Uterus (tissue), 3 donors: ENCODE measurements at regions not wholly inside any gene's neighbourhood (a gene's known extent, or its start where the extent isn't known, plus 50 kb on each side); places are given as distances from the start of the nearest gene placed in this dataset.
"Not testable (repeated sequence)": the region's sequence is repeated elsewhere in the genome, so short reads cannot be mapped to it uniquely, and the experiment has no call there.

Source experiments
- DNase-seq, 2 donors: peaks; one replicate each; pipeline ENCODE4 v3.0.0-alpha.2; 2019 to 2020
- H3K27ac ChIP-seq, 2 donors: fragments of 200-600 bp; sonication (generic); 1 replicate in 1 of 2; 2 replicates in 1 of 2; pipeline ENCODE4 v1.5.1; 2016 to 2018
- H3K27me3 ChIP-seq, 2 donors: fragments of 200-600 bp; sonication (generic); one replicate each; pipeline ENCODE4 v1.5.1; 2018 to 2019; ENCODE audit warnings: control low read depth in 1 of 2
- H3K36me3 ChIP-seq, 2 donors: fragments of 200-600 bp; sonication (generic); one replicate each; pipeline ENCODE4 v1.5.1; 2019; ENCODE audit warnings: control low read depth in 1 of 2
- H3K4me1 ChIP-seq, 2 donors: fragments of 200-600 bp; sonication (generic); one replicate each; pipeline ENCODE4 v1.5.1; 2018 to 2019; ENCODE audit warnings: control low read depth in 1 of 2
- H3K4me3 ChIP-seq, 2 donors: fragments of 200-600 bp; sonication (generic); 1 replicate in 1 of 2; 2 replicates in 1 of 2; pipeline ENCODE4 v1.5.1; 2018 to 2019; ENCODE audit warnings: mild to moderate bottlenecking in 1 of 2
- H3K9me3 ChIP-seq, 2 donors: fragments of 200-600 bp; sonication (generic); one replicate each; pipeline ENCODE4 v1.5.1; 2019; ENCODE audit warnings: control low read depth in 1 of 2
- POLR2A ChIP-seq, 2 donors: fragments of 450-650 bp; IDR thresholded peaks; one replicate each; pipeline ENCODE4 v1.6.1; 2016; ENCODE audit warnings: antibody characterized with exemption in 2 of 2, mild to moderate bottlenecking in 1 of 2, moderate library complexity in 1 of 2
- intact Hi-C: fragments of 100-400 bp; cut with DNase I; formaldehyde crosslinking; loops from one replicate; pipeline ENCODE4 v1.15.1; 2023; ENCODE audit warnings: low total_unique reads
- TF ChIP-seq, protein P1 (sequence below), 4 experiments: fragments of 200-600 bp in 2 of 4; fragments of 450-650 bp in 2 of 4; sonication (generic) in 2 of 4; IDR thresholded peaks; one replicate each; pipeline ENCODE4 v1.5.1; 2016 to 2019; ENCODE audit warnings: antibody characterized with exemption in 4 of 4, mild to moderate bottlenecking in 2 of 4, moderate library complexity in 1 of 4
- donor health status: DM: yes; HTN: yes; CAD: no.

DNA sequence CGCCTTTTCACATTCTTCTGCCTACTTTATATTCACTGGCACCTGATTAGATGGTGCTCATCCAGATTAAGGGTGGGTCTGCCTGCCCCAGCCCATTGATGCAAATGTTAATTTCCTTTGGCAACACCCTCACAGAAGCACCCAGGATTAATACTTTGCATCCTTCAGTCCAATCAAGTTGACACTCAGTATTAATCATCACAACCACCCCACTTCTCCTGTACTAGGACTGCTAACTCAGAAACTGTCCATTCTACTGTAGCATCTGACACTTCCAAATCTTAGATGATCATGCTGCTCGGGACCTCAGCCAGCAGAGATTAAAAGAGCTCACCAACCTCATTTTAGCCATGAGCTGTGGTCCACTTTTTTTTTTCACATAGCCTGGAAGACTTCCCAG, 268.5 kb downstream of the SATB2 start:
- Histone ChIP-seq H3K4me3 (no peak overlapping the region), H3K36me3 (no peaks in the 10 kb centered on the region), H3K4me1 (no peaks in the 10 kb centered on the region), H3K27ac (no peak overlapping the region), H3K27me3 (no peaks in the 10 kb centered on the region), H3K9me3 (no peaks in the 10 kb centered on the region)
- intact Hi-C loops, result no loop called here
- TF ChIP-seq POLR2A (IDR thresholded peaks at IDR 0.05), result no peak
- TF ChIP-seq, protein P1, sequence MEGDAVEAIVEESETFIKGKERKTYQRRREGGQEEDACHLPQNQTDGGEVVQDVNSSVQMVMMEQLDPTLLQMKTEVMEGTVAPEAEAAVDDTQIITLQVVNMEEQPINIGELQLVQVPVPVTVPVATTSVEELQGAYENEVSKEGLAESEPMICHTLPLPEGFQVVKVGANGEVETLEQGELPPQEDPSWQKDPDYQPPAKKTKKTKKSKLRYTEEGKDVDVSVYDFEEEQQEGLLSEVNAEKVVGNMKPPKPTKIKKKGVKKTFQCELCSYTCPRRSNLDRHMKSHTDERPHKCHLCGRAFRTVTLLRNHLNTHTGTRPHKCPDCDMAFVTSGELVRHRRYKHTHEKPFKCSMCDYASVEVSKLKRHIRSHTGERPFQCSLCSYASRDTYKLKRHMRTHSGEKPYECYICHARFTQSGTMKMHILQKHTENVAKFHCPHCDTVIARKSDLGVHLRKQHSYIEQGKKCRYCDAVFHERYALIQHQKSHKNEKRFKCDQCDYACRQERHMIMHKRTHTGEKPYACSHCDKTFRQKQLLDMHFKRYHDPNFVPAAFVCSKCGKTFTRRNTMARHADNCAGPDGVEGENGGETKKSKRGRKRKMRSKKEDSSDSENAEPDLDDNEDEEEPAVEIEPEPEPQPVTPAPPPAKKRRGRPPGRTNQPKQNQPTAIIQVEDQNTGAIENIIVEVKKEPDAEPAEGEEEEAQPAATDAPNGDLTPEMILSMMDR (IDR thresholded peaks at IDR 0.05), result no peak
- no peak for DNase-seq

DNA sequence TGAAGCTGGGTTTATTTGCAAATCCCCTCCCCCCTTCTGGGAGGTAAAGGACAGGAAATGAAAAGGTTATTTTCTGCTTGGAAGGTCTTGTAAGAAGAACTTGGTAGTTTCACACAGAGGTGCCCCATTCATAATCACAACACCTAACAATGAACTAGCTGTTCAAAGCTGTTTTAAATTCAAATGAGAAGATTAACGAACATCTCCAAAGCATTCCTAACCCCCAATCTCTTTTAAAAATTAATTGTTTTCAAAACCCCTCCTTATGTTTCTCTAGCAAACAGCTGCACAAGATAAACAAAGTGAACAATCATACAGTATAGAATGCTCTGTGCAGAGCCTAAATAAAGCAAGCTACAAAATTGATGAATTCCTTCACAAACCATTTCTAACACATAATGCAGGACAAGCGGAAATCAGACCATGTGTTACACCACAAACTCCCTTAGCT, 271.4 kb downstream of the SATB2 start:
- H3K36me3 ChIP-seq, result no peaks in the 10 kb centered on the region
- TF ChIP-seq POLR2A (IDR thresholded peaks at IDR 0.05), result no peak
- intact Hi-C loops, result no loop called here
- H3K9me3 ChIP-seq, result no peaks in the 10 kb centered on the region
- no peak overlapping the region for H3K4me3 ChIP-seq
- no peaks in the 10 kb centered on the region for H3K4me1 ChIP-seq
- H3K27me3 ChIP-seq, result no peaks in the 10 kb centered on the region
- H3K27ac ChIP-seq, result no peak overlapping the region
- DNase-seq, result no peak

DNA sequence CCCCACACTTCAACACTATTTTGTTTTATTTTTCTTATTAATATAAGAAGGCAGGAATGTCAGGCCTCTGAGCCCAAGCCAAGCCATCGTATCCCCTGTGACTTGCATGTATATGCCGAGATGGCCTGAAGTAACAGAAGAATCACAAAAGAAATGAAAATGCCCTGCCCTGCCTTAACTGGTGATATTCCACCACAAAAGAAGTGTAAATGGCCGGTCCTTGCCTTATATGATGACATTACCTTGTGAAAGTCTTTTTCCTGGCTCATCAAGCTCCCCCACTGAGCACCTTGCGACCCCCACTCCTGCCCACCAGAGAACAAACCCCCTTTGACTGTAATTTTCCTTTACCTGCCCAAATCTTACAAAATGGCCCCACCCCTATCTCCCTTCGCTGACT, 272.6 kb downstream of the SATB2 start:
- intact Hi-C loops, result not testable (repeated sequence)

DNA sequence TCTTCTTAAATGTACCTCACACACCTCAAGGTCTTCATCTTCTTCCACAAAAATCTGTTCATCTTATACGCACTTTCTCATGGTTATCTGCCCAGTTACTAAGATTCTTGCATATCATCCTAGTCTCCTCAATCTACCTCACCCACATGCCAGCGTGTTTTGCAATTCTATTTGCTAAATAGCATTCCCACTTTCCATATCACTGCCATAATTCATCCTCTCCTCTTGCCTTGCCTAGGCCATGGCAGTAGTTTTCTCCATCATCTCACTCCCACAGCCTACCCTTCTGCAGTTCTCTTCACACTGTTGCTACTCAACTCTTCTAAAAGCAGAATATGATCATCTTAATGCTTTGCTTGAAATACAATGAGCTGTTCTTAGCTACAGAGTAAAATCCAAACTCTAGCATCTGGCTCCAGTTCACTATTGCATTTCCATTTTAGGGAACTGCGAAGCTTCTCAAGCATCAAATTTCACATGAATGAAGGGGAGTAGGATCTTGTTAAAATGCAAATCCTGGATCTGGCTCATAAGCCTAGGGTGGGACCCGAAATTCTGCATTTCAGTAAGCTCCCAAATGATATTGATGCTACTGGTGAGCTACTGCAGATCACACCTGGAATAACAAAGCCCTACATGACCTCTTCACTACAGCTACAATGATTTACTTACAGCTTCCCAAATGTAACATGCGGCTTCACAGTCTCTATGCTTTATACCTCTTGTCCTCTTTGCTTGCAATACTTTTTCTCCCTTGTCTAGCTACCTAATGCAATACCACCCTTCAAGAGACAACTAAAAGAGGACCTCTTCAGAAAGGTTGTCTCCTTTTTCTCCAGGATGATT, 293.9 kb downstream of the SATB2 start:
- no peaks in the 10 kb centered on the region for H3K27me3 ChIP-seq
- intact Hi-C loops, result no loop called here
- no peak overlapping the region for H3K27ac ChIP-seq
- H3K4me1 ChIP-seq, result no peaks in the 10 kb centered on the region
- no peaks in the 10 kb centered on the region for H3K36me3 ChIP-seq
- no peaks in the 10 kb centered on the region for H3K9me3 ChIP-seq
- no peak for DNase-seq
- H3K4me3 ChIP-seq, result no peak overlapping the region
- no peak for TF ChIP-seq POLR2A (IDR thresholded peaks at IDR 0.05)
- TF ChIP-seq, protein P1 (IDR thresholded peaks at IDR 0.05), result no peak

More for the DNA sequence above, 272.6 kb downstream of the SATB2 start:
- H3K4me3 ChIP-seq, H3K27ac ChIP-seq, DNase-seq, H3K4me1 ChIP-seq, H3K9me3 ChIP-seq, H3K36me3 ChIP-seq, H3K27me3 ChIP-seq: not testable (repeated sequence)

DNA sequence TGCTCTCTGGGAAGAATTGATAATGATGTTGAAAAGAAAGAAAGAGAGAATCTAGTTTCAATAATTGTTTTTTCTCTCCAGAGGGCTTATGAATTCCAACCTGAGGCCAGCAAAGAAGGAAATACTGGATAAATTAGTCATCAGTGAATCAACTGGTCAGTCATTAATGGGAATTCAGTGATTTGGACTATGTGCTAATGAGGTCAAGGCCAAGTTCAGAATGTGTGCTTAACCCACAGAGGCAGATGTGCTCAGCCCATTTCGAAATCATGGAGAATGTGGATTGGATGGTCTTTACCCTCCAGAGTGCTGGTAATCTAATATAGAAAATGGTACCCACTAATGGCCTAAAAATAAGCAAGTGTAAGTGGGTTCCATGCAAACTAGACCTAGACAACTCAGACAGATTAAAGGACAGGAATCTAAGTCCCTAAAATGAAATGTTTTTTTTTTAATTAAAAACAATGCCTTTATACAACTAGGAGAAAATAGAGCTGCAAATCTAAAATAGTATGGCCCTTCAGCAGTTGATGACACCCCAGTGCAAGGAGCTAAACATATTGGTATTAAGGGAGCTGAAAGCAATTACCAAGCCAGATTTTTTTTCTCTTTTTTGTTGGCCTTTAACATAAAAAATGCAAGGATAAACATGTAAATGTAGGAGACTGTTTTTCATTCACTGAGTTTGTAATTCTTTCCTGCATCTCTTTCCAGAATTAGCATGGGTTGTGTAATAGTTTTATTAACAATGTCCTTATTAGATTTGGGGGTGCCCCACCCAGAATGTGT, 296.9 kb downstream of the SATB2 start:
- Histone ChIP-seq H3K4me1 (no peaks in the 10 kb centered on the region), H3K27me3 (no peaks in the 10 kb centered on the region), H3K4me3 (no peak overlapping the region), H3K27ac (no peak overlapping the region), H3K36me3 (no peaks in the 10 kb centered on the region), H3K9me3 (no peaks in the 10 kb centered on the region)
- TF ChIP-seq, protein P1 (IDR thresholded peaks at IDR 0.05), result no peak
- TF ChIP-seq POLR2A (IDR thresholded peaks at IDR 0.05), result no peak
- intact Hi-C loops, result no loop called here
- no peak for DNase-seq

DNA sequence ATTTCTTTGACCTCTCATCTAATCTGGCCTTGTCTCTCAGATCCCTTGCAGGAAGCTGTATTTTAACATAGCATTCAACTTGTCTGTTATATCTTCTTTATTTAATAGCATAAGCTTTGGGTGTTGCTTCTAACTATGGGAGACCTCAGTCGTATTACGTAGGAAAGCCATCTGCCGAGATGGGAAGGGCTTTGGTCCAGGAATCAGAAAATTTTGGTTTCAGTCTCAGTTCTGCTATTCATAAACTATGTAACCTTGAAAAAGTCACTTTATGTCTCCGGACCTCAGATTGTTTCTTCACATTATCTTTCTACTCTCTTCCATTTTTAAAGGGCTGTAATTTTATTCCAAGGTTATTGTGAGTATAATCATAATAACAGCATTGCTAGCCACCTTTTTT, 297.7 kb downstream of the SATB2 start:
- DNase-seq, result no peak
- no peaks in the 10 kb centered on the region for H3K27me3 ChIP-seq
- no peaks in the 10 kb centered on the region for H3K4me1 ChIP-seq
- no peaks in the 10 kb centered on the region for H3K9me3 ChIP-seq
- intact Hi-C loops, result no loop called here
- H3K27ac ChIP-seq, result no peak overlapping the region
- TF ChIP-seq, protein P1 (IDR thresholded peaks at IDR 0.05), result no peak
- TF ChIP-seq POLR2A (IDR thresholded peaks at IDR 0.05), result no peak
- no peaks in the 10 kb centered on the region for H3K36me3 ChIP-seq
- H3K4me3 ChIP-seq, result no peak overlapping the region
